ENCODE measurements at regions not wholly inside any gene's neighbourhood (a gene's known extent, or its start where the extent isn't known, plus 50 kb on each side); places are given as distances from the start of the nearest gene placed in this dataset.

DNA sequence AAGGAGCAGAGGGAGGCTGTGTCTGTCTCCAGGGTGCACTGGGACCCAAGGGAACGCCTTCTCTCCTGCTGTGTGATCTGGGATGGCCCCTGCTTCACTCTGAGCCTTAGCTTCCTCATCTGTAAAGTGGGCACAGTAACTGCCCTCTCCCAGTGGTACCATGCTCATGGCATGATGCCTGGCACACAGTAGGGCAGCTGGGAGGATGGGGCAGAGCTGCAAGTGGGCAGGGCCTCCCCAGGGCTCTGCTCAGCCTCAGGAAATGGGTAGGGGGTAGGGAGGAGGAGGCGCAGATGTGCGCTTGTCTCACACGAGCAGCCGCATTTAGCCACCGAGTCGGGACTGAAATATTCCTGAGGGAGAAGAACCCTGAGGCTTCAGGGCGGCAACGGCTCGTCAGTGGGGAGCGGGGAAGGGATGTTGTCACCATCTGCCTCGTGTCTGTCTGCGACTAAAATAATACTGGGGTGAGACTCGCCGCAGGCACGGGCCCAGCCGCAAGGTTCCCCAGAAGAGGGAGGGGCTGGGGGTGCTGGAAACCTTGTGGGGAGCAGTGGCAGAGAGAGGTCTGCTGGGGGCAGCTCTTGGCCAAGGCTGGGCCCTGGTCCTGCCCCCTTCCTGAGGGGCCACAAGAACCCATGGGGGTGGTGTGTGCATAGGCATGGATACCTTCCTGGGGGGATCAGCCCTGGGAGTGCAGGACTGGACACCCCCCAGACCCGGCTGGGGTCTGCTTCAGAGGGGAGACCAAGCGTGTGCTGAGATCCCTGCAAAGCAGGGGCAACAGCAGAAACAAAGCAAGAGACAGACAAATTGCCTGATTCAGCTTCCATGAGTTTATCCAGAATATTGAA lies 55.2 kb upstream of the PSD2 start:
- TF ChIP-seq TARDBP (IDR thresholded peaks at IDR 0.05) (no peak), SUZ12 (IDR thresholded peaks at IDR 0.05) (no peak), L3MBTL2 (conservative IDR thresholded peaks at IDR 0.05) (no peak), BHLHE40 (IDR thresholded peaks at IDR 0.05; ENCODE audit: borderline replicate concordance) (no peak), FOXM1 (IDR thresholded peaks at IDR 0.05; ENCODE audit: borderline replicate concordance) (no peak), FOXK2 (IDR thresholded peaks at IDR 0.05) (no peak), FOXA1 (IDR thresholded peaks at IDR 0.05) (no peak), ELF4 (IDR thresholded peaks at IDR 0.05) (no peak), NFRKB (IDR thresholded peaks at IDR 0.05) (no peak)
- TF ChIP-seq, protein P1, sequence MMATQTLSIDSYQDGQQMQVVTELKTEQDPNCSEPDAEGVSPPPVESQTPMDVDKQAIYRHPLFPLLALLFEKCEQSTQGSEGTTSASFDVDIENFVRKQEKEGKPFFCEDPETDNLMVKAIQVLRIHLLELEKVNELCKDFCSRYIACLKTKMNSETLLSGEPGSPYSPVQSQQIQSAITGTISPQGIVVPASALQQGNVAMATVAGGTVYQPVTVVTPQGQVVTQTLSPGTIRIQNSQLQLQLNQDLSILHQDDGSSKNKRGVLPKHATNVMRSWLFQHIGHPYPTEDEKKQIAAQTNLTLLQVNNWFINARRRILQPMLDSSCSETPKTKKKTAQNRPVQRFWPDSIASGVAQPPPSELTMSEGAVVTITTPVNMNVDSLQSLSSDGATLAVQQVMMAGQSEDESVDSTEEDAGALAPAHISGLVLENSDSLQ (IDR thresholded peaks at IDR 0.05) = no peak
- DNase-seq (ENCODE audit: extremely low spot score) = no peak
- CTCF ChIA-PET = no interaction called here
- POLR2A ChIA-PET = no interaction called here

- DNase-seq (ENCODE audit: extremely low spot score) = no peak
- POLR2A ChIA-PET = no interaction called here
- TF ChIP-seq ZNF384 (IDR thresholded peaks at IDR 0.05) = no peak
- no peak for TF ChIP-seq CTBP1 (IDR thresholded peaks at IDR 0.05; ENCODE audit: borderline replicate concordance)
- TF ChIP-seq BHLHE40 (IDR thresholded peaks at IDR 0.05; ENCODE audit: borderline replicate concordance) = no peak
- no peak for TF ChIP-seq HDGF (IDR thresholded peaks at IDR 0.05; ENCODE audit: borderline replicate concordance)
- no peak for TF ChIP-seq ARNT (IDR thresholded peaks at IDR 0.05)
- TF ChIP-seq FOXK2 (IDR thresholded peaks at IDR 0.05) = no peak
- CTCF ChIA-PET = interaction anchor here (1.3 kb wide), 1 partner anchor 24 kb away, joined by 4 read pairs; no protein-coding TSS in a partner anchor
Observed at GRCh38 chr5:139740992-139741672, 54.5 kb upstream of the PSD2 start.

DNA sequence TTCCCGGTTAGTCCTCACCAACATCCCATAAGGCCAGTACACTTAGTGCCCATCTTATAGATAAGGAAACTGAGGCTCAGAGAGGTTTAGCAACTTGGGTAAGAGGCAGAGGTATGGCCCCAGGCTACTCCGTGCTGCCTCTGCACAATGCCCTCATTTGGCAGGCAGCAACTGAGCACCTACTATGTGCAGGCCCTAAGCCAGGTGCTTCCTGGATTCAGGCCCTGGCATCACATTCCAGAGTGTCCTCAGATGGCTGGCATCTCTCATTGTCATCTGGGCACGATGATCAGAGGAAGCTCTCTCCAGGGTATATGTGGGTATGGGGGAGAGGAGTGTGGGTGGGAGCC lies 53.8 kb upstream of the PSD2 start:
- ChIA-PET POLR2A (no interaction called here), CTCF (interaction anchor here (1.0 to 1.3 kb wide), 3 partner anchors 24 to 227 kb away, joined by 3 to 4 read pairs (median 4); no protein-coding TSS in a partner anchor)
- TF ChIP-seq FOXM1 (IDR thresholded peaks at IDR 0.05; ENCODE audit: borderline replicate concordance) = no peak
- TF ChIP-seq CTBP1 (IDR thresholded peaks at IDR 0.05; ENCODE audit: borderline replicate concordance) = no peak
- no peak for TF ChIP-seq SP1 (IDR thresholded peaks at IDR 0.05)
- no peak for TF ChIP-seq ELF4 (IDR thresholded peaks at IDR 0.05)
- no peak for TF ChIP-seq L3MBTL2 (conservative IDR thresholded peaks at IDR 0.05)
- TF ChIP-seq SUZ12 (IDR thresholded peaks at IDR 0.05) = no peak
- TF ChIP-seq ZNF384 (IDR thresholded peaks at IDR 0.05) = no peak
- TF ChIP-seq NFRKB (IDR thresholded peaks at IDR 0.05) = no peak
- TF ChIP-seq TARDBP (IDR thresholded peaks at IDR 0.05) = no peak
- no peak for DNase-seq (ENCODE audit: extremely low spot score)

GRCh38 chr5:139742173-139742903 lies 53.3 kb upstream of the PSD2 start:
- CTCF ChIA-PET = interaction anchor here (1.0 to 1.3 kb wide), 3 partner anchors 23 to 227 kb away, joined by 3 to 4 read pairs (median 4); no protein-coding TSS in a partner anchor
- POLR2A ChIA-PET = no interaction called here
- no peak for DNase-seq (ENCODE audit: extremely low spot score)
- no peak for TF ChIP-seq FOXK2 (IDR thresholded peaks at IDR 0.05)
- no peak for TF ChIP-seq FOXA1 (IDR thresholded peaks at IDR 0.05)
- TF ChIP-seq ELF4 (IDR thresholded peaks at IDR 0.05) = no peak
- no peak for TF ChIP-seq SP1 (IDR thresholded peaks at IDR 0.05)
- no peak for TF ChIP-seq BHLHE40 (IDR thresholded peaks at IDR 0.05; ENCODE audit: borderline replicate concordance)
- TF ChIP-seq SUZ12 (IDR thresholded peaks at IDR 0.05) = no peak
- TF ChIP-seq LEF1 (IDR thresholded peaks at IDR 0.05; ENCODE audit: borderline replicate concordance) = no peak
- TF ChIP-seq HDGF (IDR thresholded peaks at IDR 0.05; ENCODE audit: borderline replicate concordance) = no peak
- no peak for TF ChIP-seq FOXM1 (IDR thresholded peaks at IDR 0.05; ENCODE audit: borderline replicate concordance)

- no peak for TF ChIP-seq NFRKB (IDR thresholded peaks at IDR 0.05)
- TF ChIP-seq, protein P1 (IDR thresholded peaks at IDR 0.05) = peak; percentile 88
- TF ChIP-seq SUZ12 (IDR thresholded peaks at IDR 0.05) = no peak
- TF ChIP-seq HDGF (IDR thresholded peaks at IDR 0.05; ENCODE audit: borderline replicate concordance) = no peak
- POLR2A ChIA-PET = no interaction called here
- CTCF ChIA-PET = interaction anchor here (1.3 kb wide), 1 partner anchor 32 kb away, joined by 4 read pairs; no protein-coding TSS in a partner anchor
- no peak for DNase-seq (ENCODE audit: extremely low spot score)
Observed at GRCh38 chr5:139743001-139743771, 52.4 kb upstream of the PSD2 start.

DNA sequence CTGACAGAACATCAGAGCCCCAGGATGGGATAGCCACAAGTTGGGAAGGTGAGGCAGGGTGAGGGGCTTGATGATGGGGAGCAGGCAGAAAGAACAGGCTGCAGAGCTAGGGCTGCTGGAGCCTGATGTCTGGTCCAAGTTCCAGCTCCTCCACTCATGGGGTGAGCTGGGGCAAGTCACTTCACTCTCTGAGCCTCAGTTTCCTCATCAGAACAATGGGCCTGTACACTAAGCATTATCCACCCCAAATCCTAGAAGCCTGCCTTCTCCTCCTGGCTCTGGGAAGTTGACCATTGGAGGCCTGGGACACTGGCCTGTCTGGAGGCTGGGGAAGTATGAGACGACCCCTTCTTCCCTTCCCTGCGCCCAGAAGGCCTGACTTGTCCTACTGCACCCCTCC lies 51.8 kb upstream of the PSD2 start:
- POLR2A ChIA-PET = interaction anchor here (0.7 kb wide), 1 partner anchor 15 kb away, joined by 3 read pairs; no protein-coding TSS in a partner anchor
- TF ChIP-seq SP1 (IDR thresholded peaks at IDR 0.05) (no peak), ARNT (IDR thresholded peaks at IDR 0.05) (no peak), LEF1 (IDR thresholded peaks at IDR 0.05; ENCODE audit: borderline replicate concordance) (no peak), BHLHE40 (IDR thresholded peaks at IDR 0.05; ENCODE audit: borderline replicate concordance) (no peak), TARDBP (IDR thresholded peaks at IDR 0.05) (no peak), ZNF384 (IDR thresholded peaks at IDR 0.05) (no peak), FOXK2 (IDR thresholded peaks at IDR 0.05) (no peak), NFRKB (IDR thresholded peaks at IDR 0.05) (no peak), L3MBTL2 (conservative IDR thresholded peaks at IDR 0.05) (no peak)
- TF ChIP-seq, protein P1 (IDR thresholded peaks at IDR 0.05) = no peak
- no peak for DNase-seq (ENCODE audit: extremely low spot score)
- CTCF ChIA-PET = interaction anchor here (1.0 kb wide), 1 partner anchor 14 kb away, joined by 3 read pairs; no protein-coding TSS in a partner anchor

Data from HEK293T (cell line).